Esophagus muscularis mucosa (tissue), 4 donors: ENCODE measurements at regions not wholly inside any gene's neighbourhood (a gene's known extent, or its start where the extent isn't known, plus 50 kb on each side); places are given as distances from the start of the nearest gene placed in this dataset.
"Not testable (repeated sequence)": the region's sequence is repeated elsewhere in the genome, so short reads cannot be mapped to it uniquely, and the experiment has no call there.

ENCODE experiments used
- CTCF ChIP-seq, 3 experiments: fragments of 200-600 bp in 2 of 3; fragments of 450-650 bp in 1 of 3; sonication (generic) in 2 of 3; IDR thresholded peaks; one replicate each; pipeline ENCODE4 v1.5.1; 2017 to 2019; ENCODE audit warnings: antibody characterized with exemption in 3 of 3, mild to moderate bottlenecking in 2 of 3, moderate library complexity in 1 of 3
- EP300 ChIP-seq: sonication (generic); formaldehyde crosslinking; IDR thresholded peaks from one replicate; pipeline ENCODE4 v1.6.1; 2017; ENCODE audit warnings: antibody characterized with exemption
- POLR2A ChIP-seq: fragments of 450-650 bp; IDR thresholded peaks from one replicate; pipeline ENCODE4 v1.6.1; 2017; ENCODE audit warnings: antibody characterized with exemption, moderate library complexity, mild to moderate bottlenecking, low read depth
- POLR2AphosphoS5 ChIP-seq, 2 donors: sonication (generic); formaldehyde crosslinking; IDR thresholded peaks; one replicate each; pipeline ENCODE4 v1.6.1; 2017; ENCODE audit warnings: antibody characterized with exemption in 2 of 2

DNA sequence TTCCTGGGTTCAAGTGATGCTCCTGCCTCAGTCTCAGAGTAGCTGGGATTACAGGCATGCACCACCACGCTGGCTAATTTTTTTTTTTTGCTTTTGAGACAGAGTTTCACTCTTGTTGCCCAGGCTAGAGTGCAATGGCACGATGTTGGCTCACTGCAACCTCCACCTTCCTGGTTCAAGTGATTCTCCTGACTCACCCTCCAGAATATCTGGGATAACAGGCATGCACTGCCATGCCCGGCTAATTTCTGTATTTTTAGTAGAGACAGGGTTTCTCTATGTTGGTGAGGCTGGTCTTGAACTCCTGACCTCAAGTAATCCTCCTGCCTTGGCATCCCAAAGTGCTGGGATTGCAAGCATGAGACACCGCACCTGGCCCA, 89.6 kb upstream of the KLF6 start:
- not testable (repeated sequence) for TF ChIP-seq CTCF (IDR thresholded peaks at IDR 0.05); POLR2A; EP300; POLR2AphosphoS5 (IDR thresholded peaks at IDR 0.05)
